NCI-H2227 treated with DMSO at 0.1 percent for 48 hours (cell line): ENCODE measurements at regions not wholly inside any gene's neighbourhood (a gene's known extent, or its start where the extent isn't known, plus 50 kb on each side); places are given as distances from the start of the nearest gene placed in this dataset.

ENCODE experiments used
- DNase-seq: peaks from one replicate; lab custom pipeline; 2025; lab: John Stamatoyannopoulos, UW

DNA sequence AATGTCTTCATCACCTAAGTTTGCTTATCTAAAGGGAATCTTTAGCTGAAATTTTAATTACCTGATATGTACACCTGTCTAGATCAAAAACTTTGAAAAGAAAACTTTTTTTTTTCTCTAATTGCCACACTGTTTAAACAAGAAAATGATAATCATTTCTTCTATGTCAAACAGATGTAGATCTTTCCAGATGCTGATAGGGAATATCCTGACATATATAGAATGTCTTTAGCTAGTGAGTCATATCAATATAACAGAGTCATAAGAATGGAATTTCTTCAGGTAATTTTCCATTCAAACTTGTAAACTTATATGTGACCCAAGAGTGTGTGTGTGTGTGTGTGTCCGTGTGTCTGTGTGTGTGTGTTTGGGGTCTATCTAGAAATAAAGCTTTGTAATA, 271.9 kb downstream of the GPM6A start:
- DNase-seq: no peak

DNA sequence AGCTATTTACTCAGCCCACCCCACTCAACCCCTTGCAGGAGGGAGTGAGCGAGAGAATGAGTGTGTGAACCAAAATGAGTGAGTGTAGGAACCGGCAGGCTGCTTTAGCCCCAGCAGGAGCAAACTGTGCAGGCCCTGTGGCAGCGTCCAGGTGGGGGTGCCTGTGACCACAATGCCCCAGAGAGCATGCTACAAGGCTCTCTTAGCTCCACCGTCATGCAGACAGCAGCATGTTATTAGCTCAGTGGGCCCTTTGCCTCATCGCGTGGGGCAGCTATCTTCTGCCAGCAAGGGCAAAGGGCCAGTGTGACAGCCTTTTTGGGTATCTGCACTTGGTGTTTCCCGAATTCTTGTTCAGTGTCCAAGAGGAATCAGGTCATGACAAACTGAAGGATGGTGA, 271.3 kb downstream of the GPM6A start:
- DNase-seq: no peak

DNA sequence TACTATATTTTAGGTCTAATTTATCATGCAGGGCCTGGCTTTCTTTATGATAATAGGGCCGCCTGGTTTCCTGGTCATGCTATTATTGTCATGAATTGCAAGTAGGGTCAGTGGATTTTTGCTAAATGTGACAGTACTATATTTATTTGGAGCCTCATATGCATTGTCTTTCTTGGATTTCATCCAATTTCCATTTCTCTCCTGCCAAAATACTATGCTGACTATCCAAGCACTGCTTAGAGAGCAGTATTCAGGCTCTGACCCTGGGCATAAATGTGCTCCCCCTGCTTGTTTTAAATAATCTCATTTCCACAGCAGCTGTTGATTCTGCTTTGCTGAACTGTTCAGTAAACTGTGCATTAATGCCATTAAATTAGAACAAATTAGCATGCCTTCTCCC, 269.3 kb downstream of the GPM6A start:
- no peak for DNase-seq

DNA sequence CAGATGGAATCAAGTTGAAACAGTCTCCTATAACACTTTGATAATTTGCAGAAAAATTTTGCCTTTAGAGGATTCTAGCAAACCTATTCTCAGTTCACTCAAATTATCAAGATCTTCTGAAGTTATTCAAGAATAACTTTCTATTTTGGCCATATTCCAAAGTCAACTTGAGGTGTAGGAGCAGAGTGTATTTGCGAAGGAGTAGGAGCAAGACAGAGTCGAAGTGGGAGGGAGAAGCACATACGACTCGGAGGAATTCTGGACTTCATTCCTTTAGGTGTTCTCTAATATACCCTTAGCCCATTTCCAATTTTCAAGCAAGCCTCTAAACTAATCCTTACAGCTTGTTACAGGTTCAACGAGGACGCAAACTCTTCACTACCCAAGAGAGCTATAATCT, 252.9 kb downstream of the GPM6A start:
- no peak for DNase-seq

DNA sequence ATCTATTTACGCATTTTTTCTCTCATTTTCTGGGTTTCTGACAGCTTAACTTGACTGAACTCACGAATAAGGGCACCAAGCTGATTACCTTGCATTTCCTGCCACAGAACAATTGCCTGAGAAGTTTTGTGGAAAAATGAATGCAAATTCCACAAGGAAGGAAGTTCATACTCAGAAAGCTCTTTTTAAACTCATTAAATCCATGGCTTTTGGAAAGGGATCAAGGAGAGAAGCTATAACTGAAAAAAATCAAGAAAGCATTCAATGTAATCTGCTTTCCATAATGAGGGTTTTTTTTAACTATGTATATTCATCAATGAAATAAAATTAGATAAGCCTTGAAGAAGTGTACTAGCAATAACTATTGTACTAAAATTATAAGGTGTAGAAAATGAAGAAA, 252.5 kb downstream of the GPM6A start:
- DNase-seq: no peak

DNA sequence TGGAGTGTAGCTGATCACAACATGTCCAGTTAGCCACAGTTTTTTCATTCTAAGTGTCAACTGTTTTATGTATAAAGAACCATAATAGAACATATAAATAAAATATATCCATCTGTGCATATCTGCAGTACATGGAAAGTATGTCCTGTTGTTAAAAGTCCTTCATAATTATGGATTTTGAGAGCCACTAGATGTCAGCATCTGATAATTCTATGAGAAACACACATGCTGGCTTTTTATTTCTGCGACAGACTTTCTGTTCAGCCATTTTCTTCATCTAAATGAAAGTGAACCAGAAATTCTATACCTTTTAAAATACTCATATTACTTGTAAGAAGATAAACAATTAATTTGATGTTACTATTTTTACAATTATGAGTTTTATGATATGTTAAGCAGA, 251.5 kb downstream of the GPM6A start:
- DNase-seq: peak; percentile 84

DNA sequence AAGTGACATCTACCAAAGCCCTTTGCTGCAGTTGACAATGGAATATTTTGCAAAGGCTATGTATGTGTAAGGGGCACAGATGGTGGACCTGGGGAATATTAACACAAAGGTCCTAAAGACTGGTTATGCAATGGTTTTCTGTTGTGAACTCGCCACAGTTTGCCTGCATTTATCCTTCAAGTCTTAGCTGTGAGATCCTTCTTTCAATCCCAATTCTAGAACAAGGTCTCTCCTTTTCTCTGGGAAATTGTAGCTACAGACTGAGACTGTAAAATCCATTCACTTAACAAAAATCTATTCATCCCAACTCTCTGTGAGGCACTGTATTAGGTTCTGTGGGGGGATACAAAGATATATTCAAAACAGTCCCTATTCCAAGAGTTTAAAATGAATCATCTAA, 250.4 kb downstream of the GPM6A start:
- DNase-seq: no peak

DNA sequence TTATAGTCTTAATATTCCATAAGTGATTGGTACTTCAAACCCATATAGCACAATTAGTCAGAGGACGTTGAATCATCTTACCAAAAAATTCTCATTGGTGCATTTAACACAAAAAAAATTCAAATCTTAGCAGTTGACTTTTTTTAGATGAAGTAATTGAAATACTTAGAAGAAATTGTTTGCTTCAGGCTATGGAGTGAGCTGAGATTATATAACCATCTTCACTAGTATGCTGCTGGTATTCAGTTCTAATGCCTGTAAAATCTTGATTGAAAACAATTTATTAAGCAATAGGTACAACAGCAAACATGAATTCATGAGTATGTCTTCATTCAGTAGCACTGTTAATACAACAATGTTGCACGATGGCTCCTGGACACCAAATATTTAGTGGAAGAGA, 250.0 kb downstream of the GPM6A start:
- DNase-seq: no peak

DNA sequence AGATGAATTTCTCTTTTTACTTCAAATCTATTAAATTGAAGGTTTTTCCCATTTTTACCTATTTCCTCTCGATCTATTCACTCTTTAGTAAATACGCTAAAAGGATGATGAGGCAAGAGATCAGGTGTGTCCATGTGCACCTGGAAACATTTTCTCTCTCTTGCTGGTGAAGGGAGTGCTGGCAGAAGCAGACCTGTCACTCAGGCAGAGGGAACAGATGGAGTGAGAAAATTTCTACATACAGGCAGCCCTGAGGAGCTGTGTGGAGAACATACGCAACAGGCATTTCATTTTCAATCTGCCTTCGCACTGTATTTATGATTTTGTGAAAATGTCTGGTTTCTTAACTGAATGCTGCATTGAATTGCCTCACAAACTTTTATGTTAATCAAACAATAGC, 249.5 kb downstream of the GPM6A start:
- no peak for DNase-seq
